ENCODE measurements at regions not wholly inside any gene's neighbourhood (a gene's known extent, or its start where the extent isn't known, plus 50 kb on each side); places are given as distances from the start of the nearest gene placed in this dataset.

GRCh38 chr14:49999146-49999761 lies 106.4 kb downstream of the ARF6 start:
- DNase-seq (ENCODE audit: low read depth, low spot score): peak; percentile 90

GRCh38 chr14:49999826-50000379 lies 107.0 kb downstream of the ARF6 start:
- no peak for DNase-seq (ENCODE audit: low read depth, low spot score)

GRCh38 chr14:50000380-50001150 lies 107.7 kb downstream of the ARF6 start:
- DNase-seq (ENCODE audit: low read depth, low spot score): peak; percentile 95

- DNase-seq (ENCODE audit: low read depth, low spot score): peak; percentile 96
Measured at GRCh38 chr14:50001151-50001998, 108.5 kb downstream of the ARF6 start.

GRCh38 chr14:50001999-50002925 lies 109.4 kb downstream of the ARF6 start:
- no peak for DNase-seq (ENCODE audit: low read depth, low spot score)

GRCh38 chr14:50002926-50003212 lies 110.0 kb downstream of the ARF6 start:
- peak; percentile 44 for DNase-seq (ENCODE audit: low read depth, low spot score)

GRCh38 chr14:50003213-50004021 lies 110.5 kb downstream of the ARF6 start:
- DNase-seq (ENCODE audit: low read depth, low spot score): peak; percentile 50

GRCh38 chr14:50006141-50006540 lies 110.2 kb downstream of the VCPKMT start:
- DNase-seq (ENCODE audit: low read depth, low spot score): no peak

GRCh38 chr14:50007123-50007903 lies 109.1 kb downstream of the VCPKMT start:
- peak; percentile 79 for DNase-seq (ENCODE audit: low read depth, low spot score)

GRCh38 chr14:50008562-50008961 lies 107.8 kb downstream of the VCPKMT start:
- no peak for DNase-seq (ENCODE audit: low read depth, low spot score)

GRCh38 chr14:50008974-50009373 lies 107.4 kb downstream of the VCPKMT start:
- DNase-seq (ENCODE audit: low read depth, low spot score): no peak

- DNase-seq (ENCODE audit: low read depth, low spot score): no peak
Measured at GRCh38 chr14:50010752-50011151, 105.6 kb downstream of the VCPKMT start.

GRCh38 chr14:50011242-50011641 lies 105.1 kb downstream of the VCPKMT start:
- DNase-seq (ENCODE audit: low read depth, low spot score): no peak

- no peak for DNase-seq (ENCODE audit: low read depth, low spot score)
Measured at GRCh38 chr14:50012644-50013043, 103.7 kb downstream of the VCPKMT start.

GRCh38 chr14:50013198-50013918 lies 103.0 kb downstream of the VCPKMT start:
- no peak for DNase-seq (ENCODE audit: low read depth, low spot score)

- DNase-seq (ENCODE audit: low read depth, low spot score): no peak
Measured at GRCh38 chr14:50013934-50014333, 102.4 kb downstream of the VCPKMT start.

GRCh38 chr14:50014809-50015430 lies 101.5 kb downstream of the VCPKMT start:
- no peak for DNase-seq (ENCODE audit: low read depth, low spot score)

GRCh38 chr14:50015716-50016115 lies 100.7 kb downstream of the VCPKMT start:
- no peak for DNase-seq (ENCODE audit: low read depth, low spot score)

Data from ELF-1 (cell line).